ENCODE measurements at regions not wholly inside any gene's neighbourhood (a gene's known extent, or its start where the extent isn't known, plus 50 kb on each side); places are given as distances from the start of the nearest gene placed in this dataset.

DNA sequence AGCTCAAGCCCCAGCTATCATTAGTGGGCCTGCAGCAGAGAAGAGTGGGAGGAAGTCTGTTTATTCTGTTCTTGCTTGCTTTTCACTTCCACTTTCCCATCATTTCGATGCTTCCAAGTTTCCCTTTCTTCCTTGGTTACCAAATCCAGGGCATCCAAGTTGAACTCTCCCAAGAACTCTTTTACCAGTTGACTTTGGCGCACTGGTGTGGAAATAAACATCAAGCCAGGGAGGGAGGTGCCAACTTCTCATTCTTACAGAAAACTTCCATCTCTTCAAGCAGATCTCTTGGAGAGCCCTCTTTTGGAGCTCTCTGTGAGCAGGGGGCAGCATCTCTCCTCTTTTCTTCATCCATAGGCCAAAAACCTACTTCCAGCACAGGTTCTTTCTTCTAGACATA lies 85.7 kb upstream of the RGS17 start:
- TF ChIP-seq, protein P1, sequence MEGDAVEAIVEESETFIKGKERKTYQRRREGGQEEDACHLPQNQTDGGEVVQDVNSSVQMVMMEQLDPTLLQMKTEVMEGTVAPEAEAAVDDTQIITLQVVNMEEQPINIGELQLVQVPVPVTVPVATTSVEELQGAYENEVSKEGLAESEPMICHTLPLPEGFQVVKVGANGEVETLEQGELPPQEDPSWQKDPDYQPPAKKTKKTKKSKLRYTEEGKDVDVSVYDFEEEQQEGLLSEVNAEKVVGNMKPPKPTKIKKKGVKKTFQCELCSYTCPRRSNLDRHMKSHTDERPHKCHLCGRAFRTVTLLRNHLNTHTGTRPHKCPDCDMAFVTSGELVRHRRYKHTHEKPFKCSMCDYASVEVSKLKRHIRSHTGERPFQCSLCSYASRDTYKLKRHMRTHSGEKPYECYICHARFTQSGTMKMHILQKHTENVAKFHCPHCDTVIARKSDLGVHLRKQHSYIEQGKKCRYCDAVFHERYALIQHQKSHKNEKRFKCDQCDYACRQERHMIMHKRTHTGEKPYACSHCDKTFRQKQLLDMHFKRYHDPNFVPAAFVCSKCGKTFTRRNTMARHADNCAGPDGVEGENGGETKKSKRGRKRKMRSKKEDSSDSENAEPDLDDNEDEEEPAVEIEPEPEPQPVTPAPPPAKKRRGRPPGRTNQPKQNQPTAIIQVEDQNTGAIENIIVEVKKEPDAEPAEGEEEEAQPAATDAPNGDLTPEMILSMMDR (IDR thresholded peaks at IDR 0.05; ENCODE audit: low read depth, low read length) = no peak
- DNase-seq (ENCODE audit: extremely low read depth, low read depth) = no peak

DNA sequence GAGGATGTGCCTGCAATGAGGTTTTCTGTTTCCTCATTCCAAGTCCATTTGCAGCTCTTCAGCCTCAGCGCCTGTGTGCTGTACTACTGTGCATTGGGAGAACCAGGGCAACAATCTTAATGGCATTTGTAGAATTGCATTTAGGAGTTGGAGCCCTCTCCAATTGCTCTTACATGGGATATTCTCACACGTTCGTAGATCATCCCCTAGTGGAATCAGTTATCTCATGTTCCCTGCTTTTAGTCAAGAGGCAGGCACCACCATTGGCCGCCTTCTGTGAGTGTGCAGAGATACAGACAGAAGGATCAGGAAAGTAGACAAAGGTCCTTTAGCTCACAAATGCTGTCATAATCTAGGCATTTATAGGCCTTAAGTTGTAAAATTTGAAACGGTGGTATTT lies 84.2 kb upstream of the RGS17 start:
- TF ChIP-seq, protein P1 (IDR thresholded peaks at IDR 0.05; ENCODE audit: low read depth, low read length) = no peak
- DNase-seq (ENCODE audit: extremely low read depth, low read depth) = no peak

DNA sequence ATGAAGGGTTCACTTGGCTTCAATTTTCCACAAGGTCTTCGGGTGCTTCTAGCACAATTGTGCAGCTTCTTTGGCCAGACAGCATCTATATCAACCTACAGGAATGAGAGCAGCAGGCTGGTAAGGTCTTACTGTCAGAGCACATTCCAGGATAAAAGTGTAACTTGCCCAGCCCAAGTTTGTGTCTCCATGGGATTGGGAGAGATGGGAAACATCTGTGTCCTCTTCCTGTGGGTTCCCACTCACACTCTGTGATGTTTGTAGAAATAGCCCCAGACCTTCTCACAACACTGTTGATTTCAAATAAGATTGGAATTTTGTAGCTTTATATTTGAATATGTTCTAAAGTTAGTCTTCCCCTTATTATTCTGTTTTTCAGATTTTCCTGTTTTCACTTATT lies 83.4 kb upstream of the RGS17 start:
- TF ChIP-seq, protein P1 (IDR thresholded peaks at IDR 0.05; ENCODE audit: low read depth, low read length) = no peak
- no peak for DNase-seq (ENCODE audit: extremely low read depth, low read depth)

DNA sequence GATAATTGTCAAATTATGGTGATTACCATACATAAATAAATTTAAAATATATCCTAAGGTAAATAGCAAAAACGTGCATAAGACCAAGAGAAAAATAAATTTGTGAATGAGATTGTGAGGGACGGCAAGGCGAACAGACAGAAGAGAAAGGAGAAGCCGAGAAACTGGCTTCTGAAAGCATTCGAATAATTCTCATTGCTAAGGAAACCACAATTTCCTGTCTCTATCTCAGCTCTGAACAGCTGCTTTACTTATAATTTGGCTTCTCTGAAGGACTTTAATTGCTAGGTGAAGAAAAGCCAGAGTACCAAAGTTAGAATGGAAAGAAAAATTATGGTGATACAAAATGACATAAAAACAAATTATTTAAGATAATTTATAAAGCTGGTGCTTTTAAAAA lies 79.0 kb upstream of the RGS17 start:
- TF ChIP-seq, protein P1 (IDR thresholded peaks at IDR 0.05; ENCODE audit: low read depth, low read length) = no peak
- no peak for DNase-seq (ENCODE audit: extremely low read depth, low read depth)

DNA sequence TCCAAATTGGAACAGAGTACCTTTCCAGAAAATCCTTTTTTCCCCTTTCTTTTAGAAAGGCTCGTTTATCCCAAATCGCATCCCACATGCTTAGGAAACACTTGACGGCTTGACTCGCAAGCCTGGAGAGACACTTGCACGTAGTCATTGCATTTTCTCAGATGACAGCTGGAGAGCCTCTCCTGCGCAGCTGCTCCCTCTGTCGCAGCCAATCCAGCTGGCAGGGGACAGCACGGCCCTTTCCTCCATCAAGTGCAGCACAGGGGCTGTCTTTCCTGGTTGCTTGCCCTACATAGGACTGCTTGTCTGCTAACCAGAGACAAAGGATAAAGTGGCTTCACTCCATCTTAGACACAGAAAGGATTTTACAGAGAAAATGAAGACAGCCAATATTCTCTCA lies 77.6 kb upstream of the RGS17 start:
- TF ChIP-seq, protein P1 (IDR thresholded peaks at IDR 0.05; ENCODE audit: low read depth, low read length) = no peak
- DNase-seq (ENCODE audit: extremely low read depth, low read depth) = no peak

DNA sequence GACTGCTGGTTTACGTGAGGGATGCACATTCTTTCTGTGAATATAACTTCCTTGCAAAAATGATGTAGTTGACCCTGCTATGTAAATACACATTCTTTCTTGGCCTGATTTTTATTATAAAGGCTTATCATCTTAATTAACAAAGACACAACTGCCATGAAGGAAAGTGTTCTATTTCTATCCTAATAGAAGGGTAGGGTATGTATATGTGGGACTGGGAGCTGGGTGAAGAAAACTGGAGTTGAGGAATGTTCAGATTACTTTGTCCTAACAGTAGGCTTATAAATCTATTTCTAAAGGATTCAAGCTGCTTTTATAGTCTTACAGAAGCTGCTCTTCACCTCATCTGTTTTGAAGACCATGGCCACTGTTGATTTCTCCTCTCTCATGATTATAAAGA lies 76.5 kb upstream of the RGS17 start:
- TF ChIP-seq, protein P1 (IDR thresholded peaks at IDR 0.05; ENCODE audit: low read depth, low read length) = no peak
- no peak for DNase-seq (ENCODE audit: extremely low read depth, low read depth)

DNA sequence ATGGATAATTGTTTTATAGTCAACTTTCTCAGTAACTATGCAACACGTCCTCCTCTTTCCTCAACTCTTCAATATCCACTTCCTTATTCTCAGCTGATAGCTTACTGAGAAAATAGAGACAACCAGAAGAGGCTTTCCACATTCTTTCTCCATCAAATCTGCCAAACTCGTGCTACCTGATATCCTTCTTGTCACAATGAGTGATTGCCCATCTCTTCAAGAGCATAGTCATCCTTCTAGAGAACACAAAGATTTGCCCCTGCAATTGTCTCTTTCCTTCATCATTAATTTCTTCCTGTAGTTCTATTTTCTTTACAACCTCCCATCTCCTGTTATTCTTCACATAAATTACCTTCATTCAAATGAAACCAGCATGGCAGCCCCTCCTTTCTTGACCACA lies 75.9 kb upstream of the RGS17 start:
- TF ChIP-seq, protein P1 (IDR thresholded peaks at IDR 0.05; ENCODE audit: low read depth, low read length) = no peak
- no peak for DNase-seq (ENCODE audit: extremely low read depth, low read depth)
